HepG2 (cell line): ENCODE measurements at regions not wholly inside any gene's neighbourhood (a gene's known extent, or its start where the extent isn't known, plus 50 kb on each side); places are given as distances from the start of the nearest gene placed in this dataset.

ENCODE experiments used
- BRD4 ChIP-seq: sonication (generic); formaldehyde crosslinking; IDR thresholded peaks from 2 replicates; pipeline ENCODE4 v1.4.0; 2020; ENCODE audit warnings: missing genetic modification reagents
- EZH2 ChIP-seq: conservative IDR thresholded peaks from 2 replicates; pipeline ENCODE4 v1.6.1; 2012; ENCODE audit warnings: mild to moderate bottlenecking, low read depth, low read length, moderate library complexity
- FOXP1 ChIP-seq, 2 experiments: fragments of 450-650 bp in 1 of 2; IDR thresholded peaks; 2 replicates each; pipeline ENCODE4 v1.6.1; 2017 to 2018; ENCODE audit warnings: antibody characterized with exemption in 1 of 2
- MAX ChIP-seq: IDR thresholded peaks from 2 replicates; pipeline ENCODE4 v1.6.1; 2012; ENCODE audit warnings: inconsistent platforms
- MED13 ChIP-seq: sonication (generic); formaldehyde crosslinking; IDR thresholded peaks from 2 replicates; pipeline ENCODE4 v1.5.0; 2020; ENCODE audit warnings: missing genetic modification reagents
- NONO ChIP-seq, 2 experiments: fragments of 450-650 bp in 1 of 2; sonication (generic) in 1 of 2; formaldehyde crosslinking in 1 of 2; IDR thresholded peaks in 1 of 2; conservative IDR thresholded peaks in 1 of 2; 2 replicates each; pipeline versions ENCODE4 v1.6.1 to v1.8.0; 2017 to 2022; ENCODE audit warnings: mild to moderate bottlenecking in 1 of 2, missing genetic modification reagents in 1 of 2, moderate library complexity in 1 of 2
- PAX8 ChIP-seq: sonication (generic); formaldehyde crosslinking; IDR thresholded peaks from 2 replicates; pipeline ENCODE4 v1.8.0; 2022; ENCODE audit warnings: mild to moderate bottlenecking, missing genetic modification reagents, borderline replicate concordance
- SIX1 ChIP-seq: sonication (generic); formaldehyde crosslinking; IDR thresholded peaks from 2 replicates; pipeline ENCODE4 v1.4.0; 2020; ENCODE audit warnings: missing genetic modification reagents, borderline replicate concordance
- TAF1 ChIP-seq: sonication (generic); formaldehyde crosslinking; IDR thresholded peaks from 2 replicates; pipeline ENCODE4 v1.4.0; 2020; ENCODE audit warnings: missing genetic modification reagents
- ZNF75D ChIP-seq: sonication (generic); formaldehyde crosslinking; IDR thresholded peaks from 2 replicates; pipeline ENCODE4 v1.8.1; 2023; ENCODE audit warnings: missing genetic modification reagents, mild to moderate bottlenecking, borderline replicate concordance
- TF ChIP-seq, protein P1 (sequence below): sonication (generic); formaldehyde crosslinking; IDR thresholded peaks from 2 replicates; pipeline ENCODE4 v1.5.0; 2020; ENCODE audit warnings: mild to moderate bottlenecking, missing genetic modification reagents, moderate library complexity
- TF ChIP-seq, protein P2 (sequence below): conservative IDR thresholded peaks from 2 replicates; pipeline ENCODE4 v1.6.1; 2018; ENCODE audit warnings: missing genetic modification reagents

GRCh38 chr10:8311526-8312070 lies 257.1 kb downstream of the GATA3 start:
- TF ChIP-seq FOXP1 (IDR thresholded peaks at IDR 0.05) (no peak), FOXP1 (CRISPR knock-in tag; IDR thresholded peaks at IDR 0.05) (no peak), NONO (IDR thresholded peaks at IDR 0.05) (no peak), NONO (CRISPR knock-in tag; conservative IDR thresholded peaks at IDR 0.05) (no peak), SIX1 (CRISPR knock-in tag) (no peak), TAF1 (CRISPR knock-in tag) (no peak), MAX (no peak), EZH2 (no peak), PAX8 (CRISPR knock-in tag) (no peak), MED13 (no peak), ZNF75D (no peak), BRD4 (no peak)
- TF ChIP-seq, protein P1, sequence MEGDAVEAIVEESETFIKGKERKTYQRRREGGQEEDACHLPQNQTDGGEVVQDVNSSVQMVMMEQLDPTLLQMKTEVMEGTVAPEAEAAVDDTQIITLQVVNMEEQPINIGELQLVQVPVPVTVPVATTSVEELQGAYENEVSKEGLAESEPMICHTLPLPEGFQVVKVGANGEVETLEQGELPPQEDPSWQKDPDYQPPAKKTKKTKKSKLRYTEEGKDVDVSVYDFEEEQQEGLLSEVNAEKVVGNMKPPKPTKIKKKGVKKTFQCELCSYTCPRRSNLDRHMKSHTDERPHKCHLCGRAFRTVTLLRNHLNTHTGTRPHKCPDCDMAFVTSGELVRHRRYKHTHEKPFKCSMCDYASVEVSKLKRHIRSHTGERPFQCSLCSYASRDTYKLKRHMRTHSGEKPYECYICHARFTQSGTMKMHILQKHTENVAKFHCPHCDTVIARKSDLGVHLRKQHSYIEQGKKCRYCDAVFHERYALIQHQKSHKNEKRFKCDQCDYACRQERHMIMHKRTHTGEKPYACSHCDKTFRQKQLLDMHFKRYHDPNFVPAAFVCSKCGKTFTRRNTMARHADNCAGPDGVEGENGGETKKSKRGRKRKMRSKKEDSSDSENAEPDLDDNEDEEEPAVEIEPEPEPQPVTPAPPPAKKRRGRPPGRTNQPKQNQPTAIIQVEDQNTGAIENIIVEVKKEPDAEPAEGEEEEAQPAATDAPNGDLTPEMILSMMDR = no peak
- TF ChIP-seq, protein P2, sequence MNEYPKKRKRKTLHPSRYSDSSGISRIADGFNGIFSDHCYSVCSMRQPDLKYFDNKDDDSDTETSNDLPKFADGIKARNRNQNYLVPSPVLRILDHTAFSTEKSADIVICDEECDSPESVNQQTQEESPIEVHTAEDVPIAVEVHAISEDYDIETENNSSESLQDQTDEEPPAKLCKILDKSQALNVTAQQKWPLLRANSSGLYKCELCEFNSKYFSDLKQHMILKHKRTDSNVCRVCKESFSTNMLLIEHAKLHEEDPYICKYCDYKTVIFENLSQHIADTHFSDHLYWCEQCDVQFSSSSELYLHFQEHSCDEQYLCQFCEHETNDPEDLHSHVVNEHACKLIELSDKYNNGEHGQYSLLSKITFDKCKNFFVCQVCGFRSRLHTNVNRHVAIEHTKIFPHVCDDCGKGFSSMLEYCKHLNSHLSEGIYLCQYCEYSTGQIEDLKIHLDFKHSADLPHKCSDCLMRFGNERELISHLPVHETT (CRISPR knock-in tag) = no peak
